SJSA1 (cell line): ENCODE measurements at regions not wholly inside any gene's neighbourhood (a gene's known extent, or its start where the extent isn't known, plus 50 kb on each side); places are given as distances from the start of the nearest gene placed in this dataset.
"Not testable (repeated sequence)": the region's sequence is repeated elsewhere in the genome, so short reads cannot be mapped to it uniquely, and the experiment has no call there.

ENCODE experiments used
- DNase-seq, 2 experiments: peaks; one replicate each; pipeline ENCODE4 v3.0.0-alpha.2; 2015 to 2020; ENCODE audit warnings: low spot score in 2 of 2, low read depth in 1 of 2
- H3K27ac ChIP-seq: fragments of 250-450 bp; sonication (Bioruptor Pico); 2 replicates; pipeline ENCODE4 v1.5.1; 2020; ENCODE audit warnings: mild to moderate bottlenecking, moderate library complexity
- H3K27me3 ChIP-seq: fragments of 250-450 bp; sonication (Bioruptor Pico); replicated peaks from 2 replicates; pipeline ENCODE4 v1.5.1; 2020; ENCODE audit warnings: mild to moderate bottlenecking, moderate library complexity
- H3K36me3 ChIP-seq: fragments of 250-450 bp; sonication (Bioruptor Pico); 2 replicates; pipeline ENCODE4 v1.5.1; 2020; ENCODE audit warnings: mild to moderate bottlenecking
- H3K4me1 ChIP-seq: fragments of 250-450 bp; sonication (Bioruptor Pico); replicated peaks from 2 replicates; pipeline ENCODE4 v1.6.1; 2021; ENCODE audit warnings: mild to moderate bottlenecking
- H3K4me3 ChIP-seq: fragments of 250-450 bp; sonication (Bioruptor Pico); 2 replicates; pipeline ENCODE4 v1.5.1; 2020; ENCODE audit warnings: mild to moderate bottlenecking
- H3K9me3 ChIP-seq: fragments of 250-450 bp; sonication (Bioruptor Pico); replicated peaks from 2 replicates; pipeline ENCODE4 v1.5.1; 2020; ENCODE audit warnings: mild to moderate bottlenecking

DNA sequence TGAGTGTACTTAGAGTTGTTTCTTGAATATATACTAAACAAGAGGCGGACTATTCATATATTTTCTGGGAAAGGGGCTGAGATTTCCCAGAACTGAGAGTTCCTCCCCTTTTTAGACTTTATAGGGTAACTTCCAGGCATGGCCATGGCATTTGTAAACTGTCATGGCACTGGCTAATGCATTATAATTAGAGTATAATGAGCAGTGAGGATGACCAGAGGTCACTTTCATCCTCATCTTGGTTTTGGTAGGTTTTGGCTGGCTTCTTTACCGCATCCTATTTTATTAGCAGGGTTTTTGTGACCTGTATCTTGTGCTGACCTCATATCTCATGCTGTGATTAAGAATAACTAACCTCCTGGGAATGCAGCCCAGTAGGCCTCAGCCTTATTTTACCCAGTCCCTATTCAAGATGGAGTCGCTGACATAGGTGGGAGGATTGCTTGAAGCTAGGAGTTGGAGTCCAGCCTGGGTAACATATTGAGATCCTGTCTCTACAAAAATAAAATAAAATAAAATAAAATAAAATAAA, 91.4 kb downstream of the MOBP start:
- Histone ChIP-seq H3K4me1 (no peaks in the 10 kb centered on the region), H3K9me3 (no peaks in the 10 kb centered on the region), H3K36me3 (no peaks in the 10 kb centered on the region), H3K27me3 (no peaks in the 10 kb centered on the region), H3K27ac (no peak overlapping the region), H3K4me3 (no peak overlapping the region)
- no peak for DNase-seq

DNA sequence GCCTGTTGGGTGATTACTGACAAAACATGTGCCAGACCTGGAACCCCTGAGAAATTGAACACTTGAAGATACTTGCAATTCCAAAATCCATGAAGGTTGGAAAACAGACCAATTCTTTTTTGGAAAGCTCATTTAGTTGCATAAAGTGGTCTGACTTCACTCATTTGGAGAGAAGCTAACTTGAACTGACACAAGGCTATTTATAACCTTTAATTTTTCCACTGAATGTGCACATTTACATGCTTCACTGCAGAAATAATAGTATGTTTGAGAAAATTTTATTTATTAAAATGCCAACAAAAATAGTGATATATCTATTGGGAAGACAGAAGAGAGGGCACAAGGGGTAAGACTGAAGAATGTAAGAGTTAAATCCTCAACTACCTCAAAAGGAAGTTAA, 92.1 kb downstream of the MOBP start:
- no peaks in the 10 kb centered on the region for H3K36me3 ChIP-seq
- no peak overlapping the region for H3K27ac ChIP-seq
- H3K27me3 ChIP-seq: no peaks in the 10 kb centered on the region
- DNase-seq: no peak
- no peaks in the 10 kb centered on the region for H3K4me1 ChIP-seq
- no peaks in the 10 kb centered on the region for H3K9me3 ChIP-seq
- H3K4me3 ChIP-seq: no peak overlapping the region

- H3K27ac ChIP-seq: no peak overlapping the region
- no peaks in the 10 kb centered on the region for H3K4me1 ChIP-seq
- H3K4me3 ChIP-seq: no peak overlapping the region
- DNase-seq: no peak
- H3K27me3 ChIP-seq: no peaks in the 10 kb centered on the region
- H3K9me3 ChIP-seq: no peaks in the 10 kb centered on the region
- no peaks in the 10 kb centered on the region for H3K36me3 ChIP-seq
These were observed 101.0 kb downstream of the MOBP start for GRCh38 chr3:39568508-39568907.

DNA sequence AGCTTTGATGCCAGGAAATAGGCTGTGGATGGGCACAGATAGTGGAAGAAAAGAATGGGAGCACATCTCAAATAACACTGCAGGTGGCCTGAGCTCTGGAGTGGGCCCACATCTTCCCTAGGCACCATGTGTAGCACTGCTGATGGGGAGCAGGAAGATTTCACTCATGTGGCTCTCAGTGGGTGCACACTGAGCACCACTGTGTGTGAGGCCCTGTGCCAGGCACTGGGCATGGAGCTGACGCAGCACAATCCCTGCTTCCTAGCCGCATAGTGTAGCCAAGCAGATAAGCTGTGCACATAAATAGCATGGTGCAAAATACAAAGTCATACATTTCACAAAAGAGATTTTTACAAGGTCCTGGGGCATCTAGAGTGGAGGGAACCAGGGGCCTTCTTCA, 101.6 kb downstream of the MOBP start:
- Histone ChIP-seq H3K9me3 (no peaks in the 10 kb centered on the region), H3K27ac (no peak overlapping the region), H3K4me1 (no peaks in the 10 kb centered on the region), H3K4me3 (no peak overlapping the region), H3K27me3 (no peaks in the 10 kb centered on the region), H3K36me3 (no peaks in the 10 kb centered on the region)
- no peak for DNase-seq

DNA sequence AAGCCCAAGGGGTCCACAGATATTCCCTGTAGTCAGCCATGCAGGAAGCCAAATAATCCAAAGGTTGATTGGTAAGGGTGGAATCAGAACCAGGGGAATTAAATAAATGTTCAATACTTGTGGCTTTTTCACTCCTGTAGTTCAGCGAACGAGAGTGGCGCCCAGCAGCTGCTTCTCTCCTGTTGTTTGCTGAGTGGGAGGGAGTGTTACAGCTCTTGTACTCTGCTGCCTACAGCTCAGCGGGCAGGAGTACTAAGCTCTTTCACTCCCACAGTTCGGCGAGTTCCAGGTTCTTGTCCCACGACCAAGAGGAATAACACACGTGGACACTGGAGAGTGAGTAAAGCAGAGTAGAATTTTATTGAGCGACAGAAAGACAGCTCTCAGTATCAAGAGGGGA, 105.9 kb downstream of the MOBP start:
- Histone ChIP-seq H3K36me3 (no peaks in the 10 kb centered on the region), H3K4me3 (no peak overlapping the region), H3K4me1 (no peaks in the 10 kb centered on the region), H3K27me3 (no peaks in the 10 kb centered on the region), H3K27ac (no peak overlapping the region), H3K9me3 (no peaks in the 10 kb centered on the region)
- DNase-seq: no peak

GRCh38 chr3:39577541-39577940, 110.1 kb downstream of the MOBP start:
- Histone ChIP-seq H3K4me1 (no peaks in the 10 kb centered on the region), H3K4me3 (no peak overlapping the region), H3K27me3 (no peaks in the 10 kb centered on the region), H3K9me3 (no peaks in the 10 kb centered on the region), H3K36me3 (no peaks in the 10 kb centered on the region), H3K27ac (no peak overlapping the region)
- no peak for DNase-seq

DNA sequence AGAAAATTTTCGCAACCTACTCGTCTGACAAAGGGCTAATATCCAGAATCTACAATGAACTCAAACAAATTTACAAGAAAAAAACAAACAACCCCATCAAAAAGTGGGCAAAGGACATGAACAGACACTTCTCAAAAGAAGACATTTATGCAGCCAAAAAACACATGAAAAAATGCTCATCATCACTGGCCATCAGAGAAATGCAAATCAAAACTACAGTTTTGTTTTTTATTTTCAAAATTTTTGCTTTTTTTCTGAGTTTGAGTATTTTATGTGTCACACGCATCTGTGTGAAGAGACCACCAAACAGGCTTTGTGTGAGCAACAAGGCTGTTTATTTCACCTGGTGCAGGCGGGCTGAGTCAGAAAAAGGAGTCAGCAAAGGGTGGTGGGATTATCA, 118.7 kb downstream of the MOBP start:
- H3K4me1 ChIP-seq, DNase-seq, H3K9me3 ChIP-seq: not testable (repeated sequence)

GRCh38 chr3:39587113-39587512, 119.6 kb downstream of the MOBP start:
- no peaks in the 10 kb centered on the region for H3K9me3 ChIP-seq
- H3K27me3 ChIP-seq: no peaks in the 10 kb centered on the region
- H3K27ac ChIP-seq: no peak overlapping the region
- no peaks in the 10 kb centered on the region for H3K36me3 ChIP-seq
- no peak overlapping the region for H3K4me3 ChIP-seq
- no peak for DNase-seq
- H3K4me1 ChIP-seq: no peaks in the 10 kb centered on the region

More for the DNA sequence above, 118.7 kb downstream of the MOBP start:
- not testable (repeated sequence) for H3K27me3 ChIP-seq, H3K4me3 ChIP-seq, H3K36me3 ChIP-seq, H3K27ac ChIP-seq

DNA sequence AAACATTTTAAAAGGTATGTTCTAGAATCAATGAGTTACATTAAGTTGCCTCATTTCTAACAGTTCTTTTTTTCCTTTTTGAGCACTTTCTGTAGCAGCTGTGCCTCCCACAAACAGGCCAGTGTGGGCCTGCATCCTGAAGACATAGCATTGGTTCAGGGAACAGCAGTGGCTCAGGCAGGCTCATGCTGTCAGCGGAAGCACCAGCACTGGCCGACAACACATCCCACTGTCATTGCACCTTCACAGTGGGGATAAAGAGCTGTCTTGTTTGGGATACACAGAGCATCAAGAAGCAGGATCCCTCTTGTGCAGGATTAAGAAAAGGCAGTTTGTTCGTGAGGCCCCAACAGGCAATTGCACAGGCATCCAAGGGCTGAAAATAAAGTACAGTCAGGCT, 123.3 kb downstream of the MOBP start:
- no peaks in the 10 kb centered on the region for H3K9me3 ChIP-seq
- no peak overlapping the region for H3K4me3 ChIP-seq
- no peaks in the 10 kb centered on the region for H3K4me1 ChIP-seq
- no peak for DNase-seq
- no peaks in the 10 kb centered on the region for H3K27me3 ChIP-seq
- no peaks in the 10 kb centered on the region for H3K36me3 ChIP-seq
- H3K27ac ChIP-seq: no peak overlapping the region

DNA sequence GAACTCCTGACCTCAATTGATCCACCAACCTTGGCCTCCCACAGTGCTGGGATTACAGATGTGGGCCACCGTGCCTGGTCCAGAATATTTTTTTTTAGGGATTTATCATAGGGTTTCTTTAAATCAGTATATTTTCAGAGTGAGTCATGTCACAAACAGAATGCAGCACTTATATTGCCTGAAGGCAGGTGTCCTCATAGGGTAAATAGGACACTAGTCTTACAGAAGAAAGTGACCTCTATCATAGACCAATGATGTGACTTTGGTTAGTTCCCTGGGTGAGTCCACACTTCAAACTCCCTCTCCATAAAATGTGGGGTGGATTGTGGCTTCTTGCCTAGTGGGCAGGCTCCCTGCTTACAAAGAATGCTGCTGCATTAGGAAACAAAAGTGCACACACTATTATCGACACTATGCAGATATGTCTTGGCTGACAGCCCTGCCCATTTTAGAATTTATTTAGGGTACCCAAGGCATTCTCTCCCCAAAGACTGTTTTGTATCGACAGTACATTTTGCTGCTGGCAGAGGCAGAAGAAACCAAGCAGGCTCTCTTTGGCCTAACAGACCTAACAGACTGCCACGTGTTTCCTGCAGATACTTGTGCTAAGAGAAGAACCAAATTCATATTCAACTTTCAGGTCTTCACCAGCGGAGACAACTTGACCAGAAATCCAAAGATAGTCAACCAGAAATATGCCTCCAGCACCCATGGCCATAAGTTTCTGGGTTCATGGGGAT, 125.0 kb downstream of the MOBP start:
- Histone ChIP-seq H3K36me3 (no peaks in the 10 kb centered on the region), H3K27me3 (no peaks in the 10 kb centered on the region), H3K4me1 (no peaks in the 10 kb centered on the region), H3K27ac (no peak overlapping the region), H3K9me3 (no peaks in the 10 kb centered on the region), H3K4me3 (no peak overlapping the region)
- DNase-seq: no peak

DNA sequence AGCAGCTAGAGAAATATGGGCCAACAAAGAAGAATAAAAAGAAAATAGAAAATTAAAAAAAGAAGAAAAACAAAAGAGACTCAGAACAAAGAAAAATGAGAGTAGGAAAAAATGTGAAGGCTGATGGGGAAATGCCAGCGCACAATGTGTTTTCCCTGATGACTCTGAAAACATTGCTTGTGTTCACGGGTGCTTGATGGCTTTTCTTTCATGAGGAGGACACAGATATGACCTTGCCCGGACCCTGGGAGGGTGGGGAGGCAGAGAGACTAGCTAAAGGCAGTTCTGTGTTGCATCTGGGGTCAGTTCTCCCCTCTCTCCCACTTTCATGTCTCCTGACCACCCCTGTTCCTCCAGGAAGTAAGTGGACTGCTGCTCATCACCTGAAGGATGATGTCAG, 125.9 kb downstream of the MOBP start:
- H3K27ac ChIP-seq: no peak overlapping the region
- no peak for DNase-seq
- H3K4me3 ChIP-seq: no peak overlapping the region
- H3K9me3 ChIP-seq: no peaks in the 10 kb centered on the region
- no peaks in the 10 kb centered on the region for H3K27me3 ChIP-seq
- no peaks in the 10 kb centered on the region for H3K36me3 ChIP-seq
- no peaks in the 10 kb centered on the region for H3K4me1 ChIP-seq

DNA sequence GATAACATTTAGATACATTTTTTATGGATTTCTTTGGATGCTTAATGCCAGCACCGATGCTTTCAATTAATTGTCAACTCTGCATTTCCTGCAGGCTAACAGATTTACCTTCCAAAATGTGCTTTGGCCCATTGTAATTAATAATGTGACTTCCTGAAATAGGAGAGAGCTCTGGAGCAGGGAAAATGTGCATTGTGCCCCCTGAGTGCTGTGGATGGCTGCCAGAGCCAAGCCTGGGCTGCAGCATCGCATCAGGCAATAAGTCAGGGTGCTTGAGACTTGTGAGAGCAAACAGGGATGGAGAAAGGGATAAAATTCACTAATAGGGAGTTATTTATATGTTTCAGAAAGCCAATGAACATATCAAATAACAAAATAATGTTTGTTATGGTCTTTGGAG, 133.8 kb downstream of the MOBP start:
- H3K36me3 ChIP-seq: no peaks in the 10 kb centered on the region
- no peak for DNase-seq
- H3K27ac ChIP-seq: no peak overlapping the region
- H3K27me3 ChIP-seq: no peaks in the 10 kb centered on the region
- no peaks in the 10 kb centered on the region for H3K4me1 ChIP-seq
- no peaks in the 10 kb centered on the region for H3K9me3 ChIP-seq
- no peak overlapping the region for H3K4me3 ChIP-seq

- no peaks in the 10 kb centered on the region for H3K9me3 ChIP-seq
- H3K4me1 ChIP-seq: no peaks in the 10 kb centered on the region
- no peaks in the 10 kb centered on the region for H3K27me3 ChIP-seq
- no peak overlapping the region for H3K4me3 ChIP-seq
- no peak for DNase-seq
- no peaks in the 10 kb centered on the region for H3K36me3 ChIP-seq
- H3K27ac ChIP-seq: no peak overlapping the region
These were observed 138.4 kb downstream of the MOBP start for GRCh38 chr3:39605837-39606236.

GRCh38 chr3:39626198-39626597, 158.7 kb downstream of the MOBP start:
- H3K27me3 ChIP-seq: no peaks in the 10 kb centered on the region
- DNase-seq: no peak

GRCh38 chr3:39631136-39631535, 163.7 kb downstream of the MOBP start:
- no peaks in the 10 kb centered on the region for H3K4me1 ChIP-seq
- no peaks in the 10 kb centered on the region for H3K36me3 ChIP-seq
- H3K27me3 ChIP-seq: no peaks in the 10 kb centered on the region
- H3K4me3 ChIP-seq: no peak overlapping the region
- no peak for DNase-seq
- no peaks in the 10 kb centered on the region for H3K9me3 ChIP-seq
- H3K27ac ChIP-seq: no peak overlapping the region

More at GRCh38 chr3:39626198-39626597, 158.7 kb downstream of the MOBP start:
- H3K27ac ChIP-seq: no peak overlapping the region
- no peak overlapping the region for H3K4me3 ChIP-seq
- H3K36me3 ChIP-seq: no peaks in the 10 kb centered on the region
- H3K4me1 ChIP-seq: no peaks in the 10 kb centered on the region
- no peaks in the 10 kb centered on the region for H3K9me3 ChIP-seq
